ENCODE measurements at regions not wholly inside any gene's neighbourhood (a gene's known extent, or its start where the extent isn't known, plus 50 kb on each side); places are given as distances from the start of the nearest gene placed in this dataset.

DNA sequence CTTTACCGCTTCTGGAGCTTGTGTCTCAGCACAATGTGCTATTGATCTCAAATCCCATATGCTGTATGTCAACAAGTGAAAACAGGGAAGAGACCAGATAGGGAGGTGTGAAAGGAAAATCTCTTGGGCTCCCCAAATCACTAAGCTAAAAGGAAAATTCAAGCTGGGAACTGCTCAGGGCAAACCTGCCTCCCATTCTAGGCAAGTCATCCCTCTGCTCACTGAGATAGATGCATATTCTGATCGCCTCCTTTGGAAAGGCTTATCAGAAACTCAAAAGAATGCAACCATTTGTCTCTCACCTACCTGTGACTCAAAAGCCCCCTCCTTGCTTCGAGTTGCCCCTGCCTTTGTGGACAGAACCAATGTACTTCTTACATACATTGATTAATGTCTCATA, 161.1 kb upstream of the LYZL1 start:
- no peak for DNase-seq (ENCODE audit: low read depth, low spot score)
- Histone ChIP-seq H3K4me1 (ENCODE audit: control insufficient read depth, insufficient read depth, low read length) (no peaks in the 10 kb centered on the region), H3K27ac (ENCODE audit: low read length) (no peak overlapping the region), H3K27me3 (ENCODE audit: control insufficient read depth, insufficient read depth, low read length) (peaks cover 3% of the 10 kb centered on the region; the same call in 1 of the 2 replicates), H3K4me3 (ENCODE audit: low read depth in 2 of 2, low read length in 2 of 2) (no peak overlapping the region), H3K9me3 (ENCODE audit: control insufficient read depth, insufficient read depth, low read depth, low read length) (no peaks in the 10 kb centered on the region), H3K36me3 (ENCODE audit: control insufficient read depth, insufficient read depth, low read length) (no peaks in the 10 kb centered on the region)
- TF ChIP-seq, protein P1, sequence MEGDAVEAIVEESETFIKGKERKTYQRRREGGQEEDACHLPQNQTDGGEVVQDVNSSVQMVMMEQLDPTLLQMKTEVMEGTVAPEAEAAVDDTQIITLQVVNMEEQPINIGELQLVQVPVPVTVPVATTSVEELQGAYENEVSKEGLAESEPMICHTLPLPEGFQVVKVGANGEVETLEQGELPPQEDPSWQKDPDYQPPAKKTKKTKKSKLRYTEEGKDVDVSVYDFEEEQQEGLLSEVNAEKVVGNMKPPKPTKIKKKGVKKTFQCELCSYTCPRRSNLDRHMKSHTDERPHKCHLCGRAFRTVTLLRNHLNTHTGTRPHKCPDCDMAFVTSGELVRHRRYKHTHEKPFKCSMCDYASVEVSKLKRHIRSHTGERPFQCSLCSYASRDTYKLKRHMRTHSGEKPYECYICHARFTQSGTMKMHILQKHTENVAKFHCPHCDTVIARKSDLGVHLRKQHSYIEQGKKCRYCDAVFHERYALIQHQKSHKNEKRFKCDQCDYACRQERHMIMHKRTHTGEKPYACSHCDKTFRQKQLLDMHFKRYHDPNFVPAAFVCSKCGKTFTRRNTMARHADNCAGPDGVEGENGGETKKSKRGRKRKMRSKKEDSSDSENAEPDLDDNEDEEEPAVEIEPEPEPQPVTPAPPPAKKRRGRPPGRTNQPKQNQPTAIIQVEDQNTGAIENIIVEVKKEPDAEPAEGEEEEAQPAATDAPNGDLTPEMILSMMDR (IDR thresholded peaks at IDR 0.05), result no peak
- TF ChIP-seq SIN3A (IDR thresholded peaks at IDR 0.05; ENCODE audit: borderline replicate concordance, insufficient read depth, low read depth, low read length), result no peak
- TF ChIP-seq TCF7L2 (IDR thresholded peaks at IDR 0.05; ENCODE audit: low read depth, low read length), result no peak
- TF ChIP-seq, protein P2, sequence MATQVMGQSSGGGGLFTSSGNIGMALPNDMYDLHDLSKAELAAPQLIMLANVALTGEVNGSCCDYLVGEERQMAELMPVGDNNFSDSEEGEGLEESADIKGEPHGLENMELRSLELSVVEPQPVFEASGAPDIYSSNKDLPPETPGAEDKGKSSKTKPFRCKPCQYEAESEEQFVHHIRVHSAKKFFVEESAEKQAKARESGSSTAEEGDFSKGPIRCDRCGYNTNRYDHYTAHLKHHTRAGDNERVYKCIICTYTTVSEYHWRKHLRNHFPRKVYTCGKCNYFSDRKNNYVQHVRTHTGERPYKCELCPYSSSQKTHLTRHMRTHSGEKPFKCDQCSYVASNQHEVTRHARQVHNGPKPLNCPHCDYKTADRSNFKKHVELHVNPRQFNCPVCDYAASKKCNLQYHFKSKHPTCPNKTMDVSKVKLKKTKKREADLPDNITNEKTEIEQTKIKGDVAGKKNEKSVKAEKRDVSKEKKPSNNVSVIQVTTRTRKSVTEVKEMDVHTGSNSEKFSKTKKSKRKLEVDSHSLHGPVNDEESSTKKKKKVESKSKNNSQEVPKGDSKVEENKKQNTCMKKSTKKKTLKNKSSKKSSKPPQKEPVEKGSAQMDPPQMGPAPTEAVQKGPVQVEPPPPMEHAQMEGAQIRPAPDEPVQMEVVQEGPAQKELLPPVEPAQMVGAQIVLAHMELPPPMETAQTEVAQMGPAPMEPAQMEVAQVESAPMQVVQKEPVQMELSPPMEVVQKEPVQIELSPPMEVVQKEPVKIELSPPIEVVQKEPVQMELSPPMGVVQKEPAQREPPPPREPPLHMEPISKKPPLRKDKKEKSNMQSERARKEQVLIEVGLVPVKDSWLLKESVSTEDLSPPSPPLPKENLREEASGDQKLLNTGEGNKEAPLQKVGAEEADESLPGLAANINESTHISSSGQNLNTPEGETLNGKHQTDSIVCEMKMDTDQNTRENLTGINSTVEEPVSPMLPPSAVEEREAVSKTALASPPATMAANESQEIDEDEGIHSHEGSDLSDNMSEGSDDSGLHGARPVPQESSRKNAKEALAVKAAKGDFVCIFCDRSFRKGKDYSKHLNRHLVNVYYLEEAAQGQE (IDR thresholded peaks at IDR 0.05; ENCODE audit: insufficient read depth in 1 of 2, low read depth in 2 of 2, low read length in 1 of 2), result no peak
- TF ChIP-seq POLR2AphosphoS5 (IDR thresholded peaks at IDR 0.05; ENCODE audit: low read depth, low read length), result no peak
- in situ Hi-C loops (cut with HindIII; ENCODE audit: low pct_unique_long_range_greater_than_20kb, low sequenced_read_pairs), result no loop called here
- ChIA-PET CTCF (no interaction called here), POLR2A (no interaction called here)
- intact Hi-C loops (cut with micrococcal nuclease; ENCODE audit: unreplicated experiment), result no loop called here
- ATAC-seq, result no peak
- BruUV-seq (replicated peaks), result no TSS peak

GRCh38 chr10:29130190-29130673, 158.6 kb upstream of the LYZL1 start:
- ATAC-seq, result no peak
- Histone ChIP-seq H3K36me3 (ENCODE audit: control insufficient read depth, insufficient read depth, low read length) (no peaks in the 10 kb centered on the region), H3K4me3 (ENCODE audit: low read depth in 2 of 2, low read length in 2 of 2) (no peak overlapping the region), H3K4me1 (ENCODE audit: control insufficient read depth, insufficient read depth, low read length) (no peaks in the 10 kb centered on the region), H3K27me3 (ENCODE audit: control insufficient read depth, insufficient read depth, low read length) (peaks cover 3% of the 10 kb centered on the region; the same call in 1 of the 2 replicates), H3K9me3 (ENCODE audit: control insufficient read depth, insufficient read depth, low read depth, low read length) (no peaks in the 10 kb centered on the region), H3K27ac (ENCODE audit: low read length) (no peak overlapping the region)
- TF ChIP-seq, protein P2 (IDR thresholded peaks at IDR 0.05; ENCODE audit: insufficient read depth in 1 of 2, low read depth in 2 of 2, low read length in 1 of 2), result no peak
- TF ChIP-seq, protein P1 (IDR thresholded peaks at IDR 0.05), result peak; percentile 78
- TF ChIP-seq SIN3A (IDR thresholded peaks at IDR 0.05; ENCODE audit: borderline replicate concordance, insufficient read depth, low read depth, low read length), result no peak
- intact Hi-C loops (cut with micrococcal nuclease; ENCODE audit: unreplicated experiment) (loop anchor here (5.0 kb wide), 3 partner anchors 172 to 468 kb away; partner anchors contain the start of gene BAMBI), in situ Hi-C loops (cut with HindIII; ENCODE audit: low pct_unique_long_range_greater_than_20kb, low sequenced_read_pairs) (no loop called here)
- POLR2A ChIA-PET, result no interaction called here
- CTCF ChIA-PET, result interaction anchor here (0.6 to 1.0 kb wide), 3 partner anchors 14 to 466 kb away, joined by 3 to 5 read pairs (median 3); no protein-coding TSS in a partner anchor
- BruUV-seq (replicated peaks), result no TSS peak
- no peak for DNase-seq (ENCODE audit: low read depth, low spot score)

Data from Panc1 (cell line).